K562 (cell line): ENCODE measurements at regions not wholly inside any gene's neighbourhood (a gene's known extent, or its start where the extent isn't known, plus 50 kb on each side); places are given as distances from the start of the nearest gene placed in this dataset.

Experiments used
- CBFA2T2 ChIP-seq: fragments of 450-650 bp; conservative IDR thresholded peaks from 2 replicates; pipeline ENCODE4 v1.6.1; 2017; ENCODE audit warnings: mild to moderate bottlenecking
- CEBPB ChIP-seq: fragments of 450-650 bp; IDR thresholded peaks from 2 replicates; pipeline ENCODE4 v1.6.1; 2016; ENCODE audit warnings: missing genetic modification characterization, missing compliant biosample characterization
- CEBPG ChIP-seq, 3 experiments: fragments of 200-800 bp in 1 of 3; sonication (Bioruptor generic) in 1 of 3; sonication (generic) in 1 of 3; formaldehyde crosslinking in 1 of 3; IDR thresholded peaks in 2 of 3; conservative IDR thresholded peaks in 1 of 3; 2 replicates each; pipeline versions ENCODE4 v1.6.1 to v1.8.0; 2016 to 2022; ENCODE audit warnings: missing compliant biosample characterization in 2 of 3, missing genetic modification characterization in 2 of 3, mild to moderate bottlenecking in 1 of 3, missing genetic modification reagents in 1 of 3
- CHCHD3 ChIP-seq: fragments of 250-450 bp; sonication (Bioruptor Pico); IDR thresholded peaks from 2 replicates; pipeline ENCODE4 v2.1.2; 2022; ENCODE audit warnings: mild to moderate bottlenecking
- ESRRA ChIP-seq: fragments of 450-650 bp; IDR thresholded peaks from 2 replicates; pipeline ENCODE4 v1.6.1; 2014; ENCODE audit warnings: low read depth, mild to moderate bottlenecking, moderate library complexity, borderline replicate concordance
- GTF2A2 ChIP-seq: IDR thresholded peaks from 2 replicates; pipeline ENCODE4 v1.6.1; 2016; ENCODE audit warnings: mild to moderate bottlenecking, missing genetic modification characterization, missing compliant biosample characterization
- IRF2 ChIP-seq: sonication (generic); formaldehyde crosslinking; IDR thresholded peaks from 2 replicates; pipeline ENCODE4 v1.8.1; 2022; ENCODE audit warnings: mild to moderate bottlenecking, missing genetic modification reagents
- JUND ChIP-seq, 2 experiments: IDR thresholded peaks; 2 replicates in 1 of 2; 3 replicates in 1 of 2; pipeline ENCODE4 v1.6.1; 2011; ENCODE audit warnings: borderline replicate concordance in 2 of 2, low read depth in 2 of 2, low read length in 2 of 2, improper control_type of control experiment in 1 of 2, missing biosample characterization in 1 of 2, missing genetic modification characterization in 1 of 2, missing genetic modification reagents in 1 of 2
- MED1 ChIP-seq: sonication (generic); formaldehyde crosslinking; IDR thresholded peaks from 2 replicates; pipeline ENCODE4 v1.8.1; 2023; ENCODE audit warnings: missing genetic modification reagents, borderline replicate concordance
- MEIS2 ChIP-seq: fragments of 450-650 bp; IDR thresholded peaks from 2 replicates; pipeline ENCODE4 v1.6.1; 2014; ENCODE audit warnings: mild to moderate bottlenecking; ENCODE audit not compliant: partially characterized antibody
- NFIX ChIP-seq: fragments of 250-450 bp; sonication (Bioruptor Pico); IDR thresholded peaks from 2 replicates; pipeline ENCODE4 v1.4.0; 2020; ENCODE audit warnings: low read depth, mild to moderate bottlenecking, moderate library complexity
- NR1H2 ChIP-seq: sonication (generic); formaldehyde crosslinking; IDR thresholded peaks from 2 replicates; pipeline ENCODE4 v1.4.0; 2020; ENCODE audit warnings: mild to moderate bottlenecking, missing genetic modification reagents
- PHTF2 ChIP-seq: fragments of 250-450 bp; sonication (Bioruptor Pico); IDR thresholded peaks from 2 replicates; pipeline ENCODE4 v1.5.0; 2021; ENCODE audit warnings: mild to moderate bottlenecking
- RHOXF2B ChIP-seq: fragments of 250-450 bp; sonication (Bioruptor Pico); conservative IDR thresholded peaks from 2 replicates; pipeline ENCODE4 v1.5.1; 2021
- TFAM ChIP-seq: fragments of 250-450 bp; sonication (Bioruptor Pico); conservative IDR thresholded peaks from 2 replicates; pipeline ENCODE4 v1.5.0; 2021; ENCODE audit warnings: mild to moderate bottlenecking, moderate library complexity
- XRCC4 ChIP-seq: IDR thresholded peaks from one replicate; pipeline ENCODE4 v1.6.1; 2011; ENCODE audit not compliant: insufficient read depth, insufficient read length; ENCODE audit errors: extremely low read depth
- ZNF274 ChIP-seq: IDR thresholded peaks from 2 replicates; pipeline ENCODE4 v1.6.1; 2011; ENCODE audit warnings: low read depth, mild to moderate bottlenecking, low read length, moderate library complexity, borderline replicate concordance
- ZNF780A ChIP-seq: fragments of 250-450 bp; sonication (Bioruptor Pico); IDR thresholded peaks from 2 replicates; pipeline ENCODE4 v1.5.0; 2021; ENCODE audit warnings: mild to moderate bottlenecking
- TF ChIP-seq, protein P1 (sequence below): fragments of 250-450 bp; sonication (Bioruptor Pico); IDR thresholded peaks from 2 replicates; pipeline ENCODE4 v1.4.0; 2020
- TF ChIP-seq, protein P2 (sequence below): fragments of 450-650 bp; conservative IDR thresholded peaks from 2 replicates; pipeline ENCODE4 v1.6.1; 2016; ENCODE audit warnings: missing genetic modification characterization, low read depth, mild to moderate bottlenecking, missing compliant biosample characterization, moderate library complexity
- TF ChIP-seq, protein P3 (sequence below), 2 experiments: fragments of 450-650 bp in 1 of 2; sonication (generic) in 1 of 2; formaldehyde crosslinking in 1 of 2; IDR thresholded peaks in 1 of 2; conservative IDR thresholded peaks in 1 of 2; 2 replicates each; pipeline versions ENCODE4 v1.6.1 to v1.8.1; 2016 to 2023; ENCODE audit warnings: mild to moderate bottlenecking in 2 of 2, moderate library complexity in 2 of 2, inconsistent platforms in 1 of 2, missing genetic modification reagents in 1 of 2

DNA sequence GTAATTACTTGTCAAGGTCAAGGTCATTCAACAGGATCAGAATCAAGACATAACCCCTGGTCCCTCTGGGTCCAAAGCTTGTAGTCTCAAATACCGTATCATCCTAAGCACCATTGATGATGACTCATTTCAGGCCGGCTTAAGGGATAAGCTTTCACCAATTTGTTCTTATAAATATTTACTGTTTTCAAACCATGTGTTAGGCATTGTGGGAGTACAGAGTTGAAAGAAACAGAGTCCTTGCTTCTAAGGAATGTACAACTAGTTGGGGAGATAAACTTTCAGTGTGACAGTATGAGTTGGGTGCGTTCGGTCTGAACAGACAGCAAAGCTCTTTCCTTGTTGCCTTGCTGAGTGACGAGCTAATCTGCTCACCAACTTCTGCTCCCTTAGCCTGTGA is 183.5 kb upstream of the MAF start (continued):
- TF ChIP-seq, protein P1, sequence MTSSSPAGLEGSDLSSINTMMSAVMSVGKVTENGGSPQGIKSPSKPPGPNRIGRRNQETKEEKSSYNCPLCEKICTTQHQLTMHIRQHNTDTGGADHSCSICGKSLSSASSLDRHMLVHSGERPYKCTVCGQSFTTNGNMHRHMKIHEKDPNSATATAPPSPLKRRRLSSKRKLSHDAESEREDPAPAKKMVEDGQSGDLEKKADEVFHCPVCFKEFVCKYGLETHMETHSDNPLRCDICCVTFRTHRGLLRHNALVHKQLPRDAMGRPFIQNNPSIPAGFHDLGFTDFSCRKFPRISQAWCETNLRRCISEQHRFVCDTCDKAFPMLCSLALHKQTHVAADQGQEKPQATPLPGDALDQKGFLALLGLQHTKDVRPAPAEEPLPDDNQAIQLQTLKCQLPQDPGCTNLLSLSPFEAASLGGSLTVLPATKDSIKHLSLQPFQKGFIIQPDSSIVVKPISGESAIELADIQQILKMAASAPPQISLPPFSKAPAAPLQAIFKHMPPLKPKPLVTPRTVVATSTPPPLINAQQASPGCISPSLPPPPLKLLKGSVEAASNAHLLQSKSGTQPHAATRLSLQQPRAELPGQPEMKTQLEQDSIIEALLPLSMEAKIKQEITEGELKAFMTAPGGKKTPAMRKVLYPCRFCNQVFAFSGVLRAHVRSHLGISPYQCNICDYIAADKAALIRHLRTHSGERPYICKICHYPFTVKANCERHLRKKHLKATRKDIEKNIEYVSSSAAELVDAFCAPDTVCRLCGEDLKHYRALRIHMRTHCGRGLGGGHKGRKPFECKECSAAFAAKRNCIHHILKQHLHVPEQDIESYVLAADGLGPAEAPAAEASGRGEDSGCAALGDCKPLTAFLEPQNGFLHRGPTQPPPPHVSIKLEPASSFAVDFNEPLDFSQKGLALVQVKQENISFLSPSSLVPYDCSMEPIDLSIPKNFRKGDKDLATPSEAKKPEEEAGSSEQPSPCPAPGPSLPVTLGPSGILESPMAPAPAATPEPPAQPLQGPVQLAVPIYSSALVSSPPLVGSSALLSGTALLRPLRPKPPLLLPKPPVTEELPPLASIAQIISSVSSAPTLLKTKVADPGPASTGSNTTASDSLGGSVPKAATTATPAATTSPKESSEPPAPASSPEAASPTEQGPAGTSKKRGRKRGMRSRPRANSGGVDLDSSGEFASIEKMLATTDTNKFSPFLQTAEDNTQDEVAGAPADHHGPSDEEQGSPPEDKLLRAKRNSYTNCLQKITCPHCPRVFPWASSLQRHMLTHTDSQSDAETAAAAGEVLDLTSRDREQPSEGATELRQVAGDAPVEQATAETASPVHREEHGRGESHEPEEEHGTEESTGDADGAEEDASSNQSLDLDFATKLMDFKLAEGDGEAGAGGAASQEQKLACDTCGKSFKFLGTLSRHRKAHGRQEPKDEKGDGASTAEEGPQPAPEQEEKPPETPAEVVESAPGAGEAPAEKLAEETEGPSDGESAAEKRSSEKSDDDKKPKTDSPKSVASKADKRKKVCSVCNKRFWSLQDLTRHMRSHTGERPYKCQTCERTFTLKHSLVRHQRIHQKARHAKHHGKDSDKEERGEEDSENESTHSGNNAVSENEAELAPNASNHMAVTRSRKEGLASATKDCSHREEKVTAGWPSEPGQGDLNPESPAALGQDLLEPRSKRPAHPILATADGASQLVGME: no peak
- TF ChIP-seq PHTF2 (CRISPR knock-in tag): no peak
- no peak for TF ChIP-seq CEBPG (CRISPR knock-in tag; IDR thresholded peaks at IDR 0.05)
- TF ChIP-seq CEBPG (tag; conservative IDR thresholded peaks at IDR 0.05 in 1 of 2, IDR thresholded peaks at IDR 0.05 in 1 of 2): no peak
- no peak for TF ChIP-seq CHCHD3 (CRISPR knock-in tag)
- peak; percentile 52; the same call in 1 of the 2 replicates for TF ChIP-seq ESRRA
- TF ChIP-seq XRCC4: no peak
- no peak for TF ChIP-seq IRF2 (CRISPR knock-in tag)
- no peak for TF ChIP-seq CEBPB (tag)
- TF ChIP-seq, protein P2, sequence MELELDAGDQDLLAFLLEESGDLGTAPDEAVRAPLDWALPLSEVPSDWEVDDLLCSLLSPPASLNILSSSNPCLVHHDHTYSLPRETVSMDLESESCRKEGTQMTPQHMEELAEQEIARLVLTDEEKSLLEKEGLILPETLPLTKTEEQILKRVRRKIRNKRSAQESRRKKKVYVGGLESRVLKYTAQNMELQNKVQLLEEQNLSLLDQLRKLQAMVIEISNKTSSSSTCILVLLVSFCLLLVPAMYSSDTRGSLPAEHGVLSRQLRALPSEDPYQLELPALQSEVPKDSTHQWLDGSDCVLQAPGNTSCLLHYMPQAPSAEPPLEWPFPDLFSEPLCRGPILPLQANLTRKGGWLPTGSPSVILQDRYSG (tag): no peak
- no peak for TF ChIP-seq ZNF780A (CRISPR knock-in tag)
- TF ChIP-seq, protein P3, sequence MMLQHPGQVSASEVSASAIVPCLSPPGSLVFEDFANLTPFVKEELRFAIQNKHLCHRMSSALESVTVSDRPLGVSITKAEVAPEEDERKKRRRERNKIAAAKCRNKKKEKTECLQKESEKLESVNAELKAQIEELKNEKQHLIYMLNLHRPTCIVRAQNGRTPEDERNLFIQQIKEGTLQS (IDR thresholded peaks at IDR 0.05): peak; percentile 77
- TF ChIP-seq, protein P3 (CRISPR knock-in tag; conservative IDR thresholded peaks at IDR 0.05): no peak
- no peak for TF ChIP-seq CBFA2T2
- no peak for TF ChIP-seq GTF2A2
- no peak for TF ChIP-seq ZNF274
- TF ChIP-seq JUND (IDR thresholded peaks at IDR 0.05; ENCODE audit: borderline replicate concordance, low read depth, low read length): peak; percentile 71; the same call in 1 of the 2 replicates
- TF ChIP-seq JUND (tag; IDR thresholded peaks at IDR 0.05; ENCODE audit: borderline replicate concordance, low read depth, low read length): peak; percentile 74; the same call in 1 of the 3 replicates
- TF ChIP-seq RHOXF2B (CRISPR knock-in tag): no peak
- no peak for TF ChIP-seq NR1H2 (CRISPR knock-in tag)
- TF ChIP-seq MEIS2: peak; percentile 63
- TF ChIP-seq NFIX (CRISPR knock-in tag): no peak
- TF ChIP-seq MED1 (CRISPR knock-in tag): no peak
- no peak for TF ChIP-seq TFAM (CRISPR knock-in tag)
